HFF-Myc (cell line): ENCODE measurements at regions not wholly inside any gene's neighbourhood (a gene's known extent, or its start where the extent isn't known, plus 50 kb on each side); places are given as distances from the start of the nearest gene placed in this dataset.
"Not testable (repeated sequence)": the region's sequence is repeated elsewhere in the genome, so short reads cannot be mapped to it uniquely, and the experiment has no call there.

ENCODE experiments used
- DNase-seq: peaks from one replicate; pipeline ENCODE4 v3.0.0-alpha.2; 2011; ENCODE audit warnings: low read depth; ENCODE audit errors: extremely low read depth
- H3K4me3 ChIP-seq: replicated peaks from 2 replicates; pipeline ENCODE4 v1.5.1; 2011; ENCODE audit warnings: low read depth, mild to moderate bottlenecking, control low read depth, low read length
- CTCF ChIP-seq: IDR thresholded peaks from 2 replicates; pipeline ENCODE4 v1.5.1; 2012; ENCODE audit warnings: mild to moderate bottlenecking, low read depth, low read length, control low read depth; ENCODE audit errors: missing control alignments

DNA sequence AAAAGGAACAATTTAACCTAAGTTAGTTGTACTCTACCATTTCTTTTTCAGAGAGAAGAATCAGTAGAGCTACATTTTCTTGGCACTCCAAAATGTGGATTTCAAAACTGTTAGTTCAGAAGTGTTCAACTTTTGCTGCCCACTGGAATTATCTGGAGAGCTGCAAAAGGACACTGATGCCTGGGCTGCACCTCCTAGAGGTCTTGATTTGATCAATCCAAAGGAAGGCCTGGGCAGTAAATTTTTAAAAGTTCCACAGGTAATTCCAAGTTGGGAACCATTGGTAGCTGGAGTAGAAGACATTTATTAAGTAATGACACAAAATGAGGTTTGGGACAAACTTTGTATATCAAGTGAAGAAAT is 79.3 kb upstream of the HMCN1 start:
- H3K4me3 ChIP-seq: no peak overlapping the region
- no peak for TF ChIP-seq CTCF
- no peak for DNase-seq

- H3K4me3 ChIP-seq: no peak overlapping the region
- TF ChIP-seq CTCF: no peak
- DNase-seq: no peak
Observed at GRCh38 chr1:185654199-185654951, 79.8 kb upstream of the HMCN1 start.

GRCh38 chr1:185653615-185654014 is 80.6 kb upstream of the HMCN1 start:
- no peak overlapping the region for H3K4me3 ChIP-seq
- no peak for TF ChIP-seq CTCF
- DNase-seq: no peak

DNA sequence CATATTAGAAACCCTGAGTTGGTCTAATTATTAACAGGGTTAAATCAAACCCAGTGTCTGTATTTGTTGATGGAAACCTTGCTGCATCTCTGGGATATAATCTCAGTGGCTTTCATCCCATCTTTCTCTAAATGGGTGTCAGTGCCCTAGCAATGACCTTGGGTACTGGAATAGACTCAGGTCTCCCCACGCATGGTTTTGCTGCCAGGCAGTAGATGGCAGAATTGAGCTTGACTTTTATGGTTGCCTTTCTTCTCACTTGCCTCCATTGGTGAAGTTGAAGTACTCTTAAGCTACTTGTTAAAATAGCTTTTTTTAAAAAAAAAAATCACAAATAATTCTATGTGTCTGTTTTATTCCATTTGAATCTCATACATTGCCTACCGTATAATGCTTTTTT is 81.8 kb upstream of the HMCN1 start:
- TF ChIP-seq CTCF: peak; percentile 26
- H3K4me3 ChIP-seq: no peak overlapping the region
- DNase-seq: no peak

DNA sequence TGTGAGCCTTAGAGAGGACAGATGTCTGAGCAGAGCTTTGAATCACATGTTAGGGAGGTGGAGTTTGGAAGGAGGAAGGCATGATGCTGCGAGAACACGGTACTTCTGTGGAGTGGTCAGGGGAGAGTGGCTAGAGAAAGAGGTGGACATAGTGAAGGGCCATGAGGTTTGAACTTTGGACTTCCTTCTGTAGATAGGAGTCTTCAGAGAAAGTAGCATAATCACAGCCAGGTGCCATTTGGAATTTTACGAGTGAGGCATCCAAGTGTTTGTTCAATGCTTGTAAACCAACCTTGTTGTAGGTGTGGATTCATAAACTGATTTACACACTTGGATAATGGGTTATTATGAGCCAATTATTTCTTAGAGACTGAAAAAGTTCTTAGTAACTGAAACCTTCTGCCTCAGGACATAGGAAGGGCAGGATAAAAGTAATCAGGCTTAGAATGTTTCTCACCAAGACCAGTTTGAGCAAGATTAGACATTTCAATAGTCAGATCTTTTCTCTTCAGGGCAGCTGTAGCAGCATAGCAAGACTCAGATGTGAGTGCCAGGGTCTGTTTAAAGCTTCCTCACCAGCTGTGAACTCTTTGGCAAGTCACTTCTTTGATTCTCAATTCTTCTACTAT is 83.5 kb upstream of the HMCN1 start:
- no peak for DNase-seq
- TF ChIP-seq CTCF: no peak
- H3K4me3 ChIP-seq: no peak overlapping the region

GRCh38 chr1:185648858-185649589 is 85.2 kb upstream of the HMCN1 start:
- no peak for DNase-seq
- TF ChIP-seq CTCF: no peak
- H3K4me3 ChIP-seq: no peak overlapping the region

DNA sequence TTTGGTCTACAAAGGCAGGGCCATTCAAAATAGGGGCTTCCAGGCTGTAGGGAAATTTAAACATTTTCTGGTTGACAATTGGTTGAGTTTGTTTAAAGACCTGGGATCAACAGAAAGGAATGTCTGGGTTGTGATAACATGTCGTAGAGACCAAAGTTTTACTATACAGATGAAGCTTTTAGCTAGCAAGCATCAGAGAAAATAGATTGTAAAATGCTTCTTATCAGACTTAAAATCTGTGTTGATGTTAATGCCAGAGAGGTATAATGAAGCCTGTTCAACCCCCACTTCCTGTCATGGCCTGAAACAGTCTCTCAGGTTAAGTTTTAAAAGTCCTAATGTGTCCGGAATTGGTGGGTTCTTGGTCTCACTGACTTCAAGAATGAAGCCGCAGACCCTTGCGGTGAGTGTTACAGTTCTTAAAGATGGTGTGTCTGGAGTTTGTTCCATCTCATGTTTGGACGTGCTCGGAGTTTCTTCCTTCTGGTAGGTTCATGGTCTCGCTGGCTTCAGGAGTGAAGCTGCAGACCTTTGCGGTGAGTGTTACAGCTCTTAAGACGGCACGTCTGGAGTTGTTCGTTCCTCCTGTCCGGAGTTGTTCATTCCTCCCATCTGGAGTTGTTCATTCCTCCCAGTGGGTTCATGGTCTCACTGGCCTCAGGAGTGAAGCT is 86.5 kb upstream of the HMCN1 start:
- DNase-seq, H3K4me3 ChIP-seq: not testable (repeated sequence)
